H1 (cell line): ENCODE measurements at regions not wholly inside any gene's neighbourhood (a gene's known extent, or its start where the extent isn't known, plus 50 kb on each side); places are given as distances from the start of the nearest gene placed in this dataset.

Source experiments
- CTCF ChIA-PET: fragments of 300-600 bp; sonication (Branson Sonifier 250); formaldehyde crosslinking; loops from one replicate; lab custom pipeline; 2021; ENCODE audit not compliant: partially characterized antibody; lab: Charles Lee
- POLR2A ChIA-PET: fragments of 300-600 bp; sonication (Branson Sonifier 250); formaldehyde crosslinking; loops from one replicate; lab custom pipeline; 2021; ENCODE audit warnings: inconsistent platforms; ENCODE audit not compliant: partially characterized antibody; lab: Charles Lee
- DNase-seq, 2 experiments: peaks; one replicate each; pipeline versions ENCODE4 v3.0.0 to v3.0.0-alpha.2; 2010 to 2022; ENCODE audit warnings: low spot score in 2 of 2, low read depth in 1 of 2, mixed read lengths in 1 of 2
- FAIRE-seq: peaks from 2 replicates; lab custom pipeline; 2011; peaks lifted over from hg19 to GRCh38; lab: Jason Lieb, UNC
- H2AFZ ChIP-seq: 2 replicates; pipeline ENCODE4 v1.8.1; 2012; ENCODE audit warnings: low read length, inconsistent platforms
- H2AK5ac ChIP-seq: 2 replicates; pipeline ENCODE4 v1.6.1; 2013; ENCODE audit warnings: low read depth, low read length
- H2BK120ac ChIP-seq: replicated peaks from 2 replicates; pipeline ENCODE3; 2013; ENCODE audit warnings: low read depth, low read length, inconsistent platforms
- H2BK12ac ChIP-seq: 2 replicates; pipeline ENCODE4 v1.6.1; 2013; ENCODE audit warnings: low read depth, low read length
- H2BK15ac ChIP-seq: 2 replicates; pipeline ENCODE4 v1.6.1; 2013; ENCODE audit warnings: low read length
- H2BK20ac ChIP-seq: 2 replicates; pipeline ENCODE4 v1.6.1; 2013; ENCODE audit warnings: low read length
- H2BK5ac ChIP-seq: 2 replicates; pipeline ENCODE4 v1.6.1; 2013; ENCODE audit warnings: low read depth, low read length
- H3K14ac ChIP-seq: 2 replicates; pipeline ENCODE4 v1.6.1; 2013; ENCODE audit warnings: inconsistent platforms; ENCODE audit not compliant: insufficient read length
- H3K18ac ChIP-seq: 2 replicates; pipeline ENCODE4 v1.6.1; 2013; ENCODE audit warnings: low read length; ENCODE audit errors: extremely low read depth
- H3K23ac ChIP-seq: 2 replicates; pipeline ENCODE4 v1.6.1; 2013; ENCODE audit warnings: inconsistent platforms; ENCODE audit not compliant: insufficient read length
- H3K23me2 ChIP-seq: 2 replicates; pipeline ENCODE4 v1.6.1; 2013; ENCODE audit warnings: low read depth, low read length
- H3K27ac ChIP-seq: 2 replicates; pipeline ENCODE4 v1.6.1; 2011; ENCODE audit warnings: low read depth, low read length, inconsistent platforms
- H3K27me3 ChIP-seq, 4 experiments: replicated peaks in 1 of 4; 1 replicate in 1 of 4; 2 replicates in 3 of 4; pipeline versions ENCODE4 v1.6.1 to v1.8.1; 2011 to 2013; ENCODE audit warnings: low read length in 3 of 4, mild to moderate bottlenecking in 3 of 4, inconsistent platforms in 2 of 4, mixed read lengths in 2 of 4, moderate library complexity in 1 of 4; ENCODE audit not compliant: control insufficient read depth in 3 of 4, insufficient read depth in 3 of 4; ENCODE audit errors: extremely low read depth in 1 of 4
- H3K36me3 ChIP-seq, 4 experiments: 2 replicates each; pipeline versions ENCODE4 v1.6.1 to v1.8.1; 2011 to 2013; ENCODE audit warnings: mild to moderate bottlenecking in 4 of 4, low read length in 3 of 4, moderate library complexity in 2 of 4, control low read depth in 1 of 4, inconsistent platforms in 1 of 4; ENCODE audit not compliant: insufficient read depth in 4 of 4, control insufficient read depth in 2 of 4
- H3K4ac ChIP-seq: replicated peaks from 2 replicates; pipeline ENCODE3; 2013; ENCODE audit warnings: low read length, low read depth, mixed read lengths, inconsistent platforms; ENCODE audit not compliant: insufficient read length
- H3K4me1 ChIP-seq, 4 experiments: replicated peaks in 1 of 4; 1 replicate in 1 of 4; 2 replicates in 3 of 4; pipeline versions ENCODE4 v1.6.1 to v1.8.1; 2011 to 2013; ENCODE audit warnings: low read length in 3 of 4, inconsistent platforms in 2 of 4, mixed read lengths in 1 of 4; ENCODE audit not compliant: insufficient read depth in 4 of 4, control insufficient read depth in 3 of 4
- H3K4me2 ChIP-seq, 2 experiments: 2 replicates each; pipeline versions ENCODE4 v1.6.1 to v1.8.1; 2011 to 2013; ENCODE audit warnings: low read depth in 2 of 2, low read length in 2 of 2, control low read depth in 1 of 2, inconsistent platforms in 1 of 2, mild to moderate bottlenecking in 1 of 2; ENCODE audit not compliant: insufficient read depth in 1 of 2
- H3K4me3 ChIP-seq, 4 experiments: fragments of 200-600, 300-600 bp in 1 of 4; sonication (generic), shearing (Covaris generic), sonication (Bioruptor Twin) in 1 of 4; 2 replicates each; pipeline versions ENCODE4 v1.5.1 to v1.8.1; 2011 to 2016; ENCODE audit warnings: low read length in 4 of 4, low read depth in 3 of 4, control low read depth in 2 of 4, inconsistent platforms in 2 of 4, mild to moderate bottlenecking in 2 of 4, mixed read lengths in 1 of 4, moderate library complexity in 1 of 4; ENCODE audit not compliant: insufficient read depth in 2 of 4; ENCODE audit errors: extremely low read depth in 1 of 4
- H3K56ac ChIP-seq: replicated peaks from 2 replicates; pipeline ENCODE3; 2013; ENCODE audit warnings: low read depth, mild to moderate bottlenecking, mixed read lengths, low read length, inconsistent platforms; ENCODE audit not compliant: insufficient read length
- H3K79me1 ChIP-seq: 2 replicates; pipeline ENCODE4 v1.6.1; 2013; ENCODE audit warnings: low read depth, low read length, control low read depth
- H3K79me2 ChIP-seq, 2 experiments: 2 replicates each; pipeline versions ENCODE4 v1.6.1 to v1.8.1; 2012 to 2013; ENCODE audit warnings: low read length in 2 of 2, mild to moderate bottlenecking in 2 of 2, inconsistent platforms in 1 of 2; ENCODE audit not compliant: insufficient read depth in 2 of 2, control insufficient read depth in 1 of 2
- H3K9ac ChIP-seq, 4 experiments: replicated peaks in 1 of 4; 1 replicate in 1 of 4; 2 replicates in 3 of 4; pipeline versions ENCODE4 v1.6.1 to v1.8.1; 2011 to 2013; ENCODE audit warnings: low read depth in 3 of 4, low read length in 3 of 4, control low read depth in 2 of 4, mild to moderate bottlenecking in 2 of 4, moderate library complexity in 2 of 4, inconsistent platforms in 1 of 4; ENCODE audit errors: extremely low read depth in 1 of 4
- H3K9me3 ChIP-seq, 2 experiments: 2 replicates each; pipeline versions ENCODE4 v1.6.1 to v1.8.1; 2012 to 2013; ENCODE audit warnings: mild to moderate bottlenecking in 2 of 2, moderate library complexity in 2 of 2, control low read depth in 1 of 2, inconsistent platforms in 1 of 2, low read depth in 1 of 2, low read length in 1 of 2, mixed read lengths in 1 of 2; ENCODE audit not compliant: insufficient read depth in 2 of 2
- H4K20me1 ChIP-seq, 2 experiments: replicated peaks in 1 of 2; 2 replicates each; pipeline versions ENCODE3 to v1.8.1; 2011 to 2013; ENCODE audit warnings: inconsistent platforms in 2 of 2, low read length in 2 of 2, mild to moderate bottlenecking in 1 of 2; ENCODE audit not compliant: insufficient read depth in 2 of 2, control insufficient read depth in 1 of 2
- H4K5ac ChIP-seq: 2 replicates; pipeline ENCODE4 v1.6.1; 2013; ENCODE audit warnings: low read length, low read depth, mixed read lengths, inconsistent platforms; ENCODE audit not compliant: insufficient read length
- H4K8ac ChIP-seq: 2 replicates; pipeline ENCODE4 v1.8.0; 2013; ENCODE audit warnings: mild to moderate bottlenecking, moderate library complexity, low read length, inconsistent platforms; ENCODE audit not compliant: insufficient read depth; ENCODE audit errors: extremely low read depth
- H4K91ac ChIP-seq: replicated peaks from 2 replicates; pipeline ENCODE3; 2013; ENCODE audit warnings: low read length, mixed read lengths, inconsistent platforms; ENCODE audit not compliant: insufficient read length
- WGBS, 2 experiments: shearing (Covaris generic) in 1 of 2; methylation state at CpG; one replicate each; pipeline versions ENCODE4 v1.1.6 to v1.1.7; 2013 to 2015; ENCODE audit warnings: low lambda C conversion rate in 2 of 2, mixed read lengths in 2 of 2, inconsistent platforms in 1 of 2, low coverage in 1 of 2, missing lambda C conversion rate in 1 of 2; ENCODE audit not compliant: insufficient replicate concordance in 2 of 2, insufficient coverage in 1 of 2, insufficient read length in 1 of 2; ENCODE audit errors: extremely low coverage in 1 of 2, missing lambda C conversion rate in 1 of 2; 5-methylcytosine and 5-hydroxymethylcytosine counted together

DNA sequence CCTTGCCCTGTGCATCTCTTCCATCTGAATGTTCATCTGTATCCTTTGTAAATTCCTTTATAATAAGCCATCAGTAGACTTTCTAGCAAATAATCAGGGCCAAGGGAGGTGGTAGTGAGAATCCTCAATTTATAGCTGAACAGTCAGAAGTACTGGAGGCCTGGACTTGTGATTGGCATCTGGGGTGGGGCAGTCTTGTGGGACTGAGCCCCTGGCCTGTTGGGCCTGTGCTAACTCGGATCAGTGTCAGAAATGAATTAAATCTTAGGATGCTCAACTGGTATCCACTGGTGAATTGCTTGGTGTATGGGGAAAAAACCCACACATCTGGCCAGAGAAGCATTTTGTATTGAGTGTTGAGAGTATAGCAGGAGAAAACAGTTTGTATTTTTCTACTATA, 481.8 kb downstream of the GLRX3 start:
- no peak overlapping the region for H2BK15ac ChIP-seq
- no peak overlapping the region for H4K91ac ChIP-seq
- no peak overlapping the region for H2BK120ac ChIP-seq
- no peaks in the 10 kb centered on the region for H3K79me2 ChIP-seq
- FAIRE-seq (no peak), DNase-seq (no peak)
- H4K5ac ChIP-seq, result no peak overlapping the region
- no peak overlapping the region for H3K4me2 ChIP-seq
- peaks cover 0 to 5% (median 1%) of the 10 kb centered on the region in 4 experiments; a peak in 2 of 7 replicates for H3K4me1 ChIP-seq
- H3K9ac ChIP-seq, result no peak overlapping the region
- no peak overlapping the region for H3K27ac ChIP-seq
- CTCF ChIA-PET, result interaction anchor here (0.6 to 1.1 kb wide), 2 partner anchors 68 to 101 kb away, joined by 3 to 4 read pairs; no protein-coding TSS in a partner anchor
- H3K23ac ChIP-seq, result no peak overlapping the region
- no peaks in the 10 kb centered on the region for H3K36me3 ChIP-seq
- no peak overlapping the region for H3K14ac ChIP-seq
- H3K79me1 ChIP-seq, result no peaks in the 10 kb centered on the region
- H2AFZ ChIP-seq, result no peak overlapping the region
- no peak overlapping the region for H2BK5ac ChIP-seq
- H2AK5ac ChIP-seq, result no peak overlapping the region
- no peak overlapping the region for H4K8ac ChIP-seq
- H3K18ac ChIP-seq, result no peak overlapping the region
- H2BK12ac ChIP-seq, result peak overlapping the region; percentile 53; the same call in 1 of the 2 replicates
- 88% methylated on average over 1 of the region's 1 CpG; no CpG with 5 or more reads in 1 of the 2 experiments for WGBS, 2 experiments
- no peaks in the 10 kb centered on the region for H3K27me3 ChIP-seq
- no peaks in the 10 kb centered on the region for H3K23me2 ChIP-seq
- no peaks in the 10 kb centered on the region for H4K20me1 ChIP-seq
- no peaks in the 10 kb centered on the region for H3K9me3 ChIP-seq
- H3K4me3 ChIP-seq, result no peak overlapping the region
- no peak overlapping the region for H3K56ac ChIP-seq
- POLR2A ChIA-PET, result no interaction called here
- H2BK20ac ChIP-seq, result no peak overlapping the region
- no peak overlapping the region for H3K4ac ChIP-seq
